ENCODE measurements at regions not wholly inside any gene's neighbourhood (a gene's known extent, or its start where the extent isn't known, plus 50 kb on each side); places are given as distances from the start of the nearest gene placed in this dataset.

- TF ChIP-seq TP53 (CRISPR knock-in tag; IDR thresholded peaks at IDR 0.05) (no peak), RELA (CRISPR knock-in tag; IDR thresholded peaks at IDR 0.05; ENCODE audit: borderline replicate concordance) (no peak), ELF4 (CRISPR knock-in tag; IDR thresholded peaks at IDR 0.05; ENCODE audit: low read depth) (no peak), ATF2 (CRISPR knock-in tag; IDR thresholded peaks at IDR 0.05; ENCODE audit: borderline replicate concordance, low read depth) (no peak), ZNF423 (CRISPR knock-in tag; IDR thresholded peaks at IDR 0.05) (no peak), SMAD4 (CRISPR knock-in tag; IDR thresholded peaks at IDR 0.05) (no peak), ZSCAN18 (CRISPR knock-in tag; IDR thresholded peaks at IDR 0.05) (no peak), ESRRA (CRISPR knock-in tag; IDR thresholded peaks at IDR 0.05; ENCODE audit: borderline replicate concordance) (no peak), ZNF317 (CRISPR knock-in tag; IDR thresholded peaks at IDR 0.05; ENCODE audit: borderline replicate concordance, low read depth) (no peak), IRF2 (CRISPR knock-in tag; IDR thresholded peaks at IDR 0.05; ENCODE audit: borderline replicate concordance, low read depth) (no peak), KAT7 (CRISPR knock-in tag; IDR thresholded peaks at IDR 0.05; ENCODE audit: borderline replicate concordance) (no peak), GRHL2 (CRISPR knock-in tag; IDR thresholded peaks at IDR 0.05; ENCODE audit: insufficient replicate concordance, severe bottlenecking) (no peak), TEAD1 (CRISPR knock-in tag; IDR thresholded peaks at IDR 0.05) (no peak), PRRX2 (CRISPR knock-in tag; IDR thresholded peaks at IDR 0.05) (no peak), STAT6 (CRISPR knock-in tag; conservative IDR thresholded peaks at IDR 0.05; ENCODE audit: low read depth) (no peak), SMAD3 (CRISPR knock-in tag; IDR thresholded peaks at IDR 0.05; ENCODE audit: borderline replicate concordance) (no peak)
- TF ChIP-seq, protein P1, sequence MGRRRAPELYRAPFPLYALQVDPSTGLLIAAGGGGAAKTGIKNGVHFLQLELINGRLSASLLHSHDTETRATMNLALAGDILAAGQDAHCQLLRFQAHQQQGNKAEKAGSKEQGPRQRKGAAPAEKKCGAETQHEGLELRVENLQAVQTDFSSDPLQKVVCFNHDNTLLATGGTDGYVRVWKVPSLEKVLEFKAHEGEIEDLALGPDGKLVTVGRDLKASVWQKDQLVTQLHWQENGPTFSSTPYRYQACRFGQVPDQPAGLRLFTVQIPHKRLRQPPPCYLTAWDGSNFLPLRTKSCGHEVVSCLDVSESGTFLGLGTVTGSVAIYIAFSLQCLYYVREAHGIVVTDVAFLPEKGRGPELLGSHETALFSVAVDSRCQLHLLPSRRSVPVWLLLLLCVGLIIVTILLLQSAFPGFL (CRISPR knock-in tag; IDR thresholded peaks at IDR 0.05; ENCODE audit: borderline replicate concordance): no peak
- TF ChIP-seq, protein P2, sequence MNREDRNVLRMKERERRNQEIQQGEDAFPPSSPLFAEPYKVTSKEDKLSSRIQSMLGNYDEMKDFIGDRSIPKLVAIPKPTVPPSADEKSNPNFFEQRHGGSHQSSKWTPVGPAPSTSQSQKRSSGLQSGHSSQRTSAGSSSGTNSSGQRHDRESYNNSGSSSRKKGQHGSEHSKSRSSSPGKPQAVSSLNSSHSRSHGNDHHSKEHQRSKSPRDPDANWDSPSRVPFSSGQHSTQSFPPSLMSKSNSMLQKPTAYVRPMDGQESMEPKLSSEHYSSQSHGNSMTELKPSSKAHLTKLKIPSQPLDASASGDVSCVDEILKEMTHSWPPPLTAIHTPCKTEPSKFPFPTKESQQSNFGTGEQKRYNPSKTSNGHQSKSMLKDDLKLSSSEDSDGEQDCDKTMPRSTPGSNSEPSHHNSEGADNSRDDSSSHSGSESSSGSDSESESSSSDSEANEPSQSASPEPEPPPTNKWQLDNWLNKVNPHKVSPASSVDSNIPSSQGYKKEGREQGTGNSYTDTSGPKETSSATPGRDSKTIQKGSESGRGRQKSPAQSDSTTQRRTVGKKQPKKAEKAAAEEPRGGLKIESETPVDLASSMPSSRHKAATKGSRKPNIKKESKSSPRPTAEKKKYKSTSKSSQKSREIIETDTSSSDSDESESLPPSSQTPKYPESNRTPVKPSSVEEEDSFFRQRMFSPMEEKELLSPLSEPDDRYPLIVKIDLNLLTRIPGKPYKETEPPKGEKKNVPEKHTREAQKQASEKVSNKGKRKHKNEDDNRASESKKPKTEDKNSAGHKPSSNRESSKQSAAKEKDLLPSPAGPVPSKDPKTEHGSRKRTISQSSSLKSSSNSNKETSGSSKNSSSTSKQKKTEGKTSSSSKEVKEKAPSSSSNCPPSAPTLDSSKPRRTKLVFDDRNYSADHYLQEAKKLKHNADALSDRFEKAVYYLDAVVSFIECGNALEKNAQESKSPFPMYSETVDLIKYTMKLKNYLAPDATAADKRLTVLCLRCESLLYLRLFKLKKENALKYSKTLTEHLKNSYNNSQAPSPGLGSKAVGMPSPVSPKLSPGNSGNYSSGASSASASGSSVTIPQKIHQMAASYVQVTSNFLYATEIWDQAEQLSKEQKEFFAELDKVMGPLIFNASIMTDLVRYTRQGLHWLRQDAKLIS (CRISPR knock-in tag; IDR thresholded peaks at IDR 0.05; ENCODE audit: borderline replicate concordance): no peak
- TF ChIP-seq, protein P3, sequence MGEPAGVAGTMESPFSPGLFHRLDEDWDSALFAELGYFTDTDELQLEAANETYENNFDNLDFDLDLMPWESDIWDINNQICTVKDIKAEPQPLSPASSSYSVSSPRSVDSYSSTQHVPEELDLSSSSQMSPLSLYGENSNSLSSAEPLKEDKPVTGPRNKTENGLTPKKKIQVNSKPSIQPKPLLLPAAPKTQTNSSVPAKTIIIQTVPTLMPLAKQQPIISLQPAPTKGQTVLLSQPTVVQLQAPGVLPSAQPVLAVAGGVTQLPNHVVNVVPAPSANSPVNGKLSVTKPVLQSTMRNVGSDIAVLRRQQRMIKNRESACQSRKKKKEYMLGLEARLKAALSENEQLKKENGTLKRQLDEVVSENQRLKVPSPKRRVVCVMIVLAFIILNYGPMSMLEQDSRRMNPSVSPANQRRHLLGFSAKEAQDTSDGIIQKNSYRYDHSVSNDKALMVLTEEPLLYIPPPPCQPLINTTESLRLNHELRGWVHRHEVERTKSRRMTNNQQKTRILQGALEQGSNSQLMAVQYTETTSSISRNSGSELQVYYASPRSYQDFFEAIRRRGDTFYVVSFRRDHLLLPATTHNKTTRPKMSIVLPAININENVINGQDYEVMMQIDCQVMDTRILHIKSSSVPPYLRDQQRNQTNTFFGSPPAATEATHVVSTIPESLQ (CRISPR knock-in tag; IDR thresholded peaks at IDR 0.05): no peak
- TF ChIP-seq, protein P4, sequence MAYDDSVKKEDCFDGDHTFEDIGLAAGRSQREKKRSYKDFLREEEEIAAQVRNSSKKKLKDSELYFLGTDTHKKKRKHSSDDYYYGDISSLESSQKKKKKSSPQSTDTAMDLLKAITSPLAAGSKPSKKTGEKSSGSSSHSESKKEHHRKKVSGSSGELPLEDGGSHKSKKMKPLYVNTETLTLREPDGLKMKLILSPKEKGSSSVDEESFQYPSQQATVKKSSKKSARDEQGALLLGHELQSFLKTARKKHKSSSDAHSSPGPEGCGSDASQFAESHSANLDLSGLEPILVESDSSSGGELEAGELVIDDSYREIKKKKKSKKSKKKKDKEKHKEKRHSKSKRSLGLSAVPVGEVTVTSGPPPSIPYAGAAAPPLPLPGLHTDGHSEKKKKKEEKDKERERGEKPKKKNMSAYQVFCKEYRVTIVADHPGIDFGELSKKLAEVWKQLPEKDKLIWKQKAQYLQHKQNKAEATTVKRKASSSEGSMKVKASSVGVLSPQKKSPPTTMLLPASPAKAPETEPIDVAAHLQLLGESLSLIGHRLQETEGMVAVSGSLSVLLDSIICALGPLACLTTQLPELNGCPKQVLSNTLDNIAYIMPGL (CRISPR knock-in tag; IDR thresholded peaks at IDR 0.05): no peak
- peaks cover 44% of the 10 kb centered on the region for H3K9me3 Mint-ChIP-seq
- DNase-seq (ENCODE audit: low spot score): no peak
- CTCF ChIA-PET: no interaction called here
- POLR2A ChIA-PET: no interaction called here
- H3K27me3 Mint-ChIP-seq (ENCODE audit: low read depth): no peaks in the 10 kb centered on the region; the same call in 1 of the 2 replicates
- no peak overlapping the region for H3K4me3 Mint-ChIP-seq
- H3K4me1 Mint-ChIP-seq: no peaks in the 10 kb centered on the region
- no peak for ATAC-seq
- peaks cover 22% of the 10 kb centered on the region for H3K36me3 Mint-ChIP-seq
- no peak overlapping the region for H3K27ac Mint-ChIP-seq
Observed at GRCh38 chr1:5662744-5663126, 329.5 kb downstream of the NPHP4 start.

Measured in WTC11 (cell line).